ENCODE measurements at regions not wholly inside any gene's neighbourhood (a gene's known extent, or its start where the extent isn't known, plus 50 kb on each side); places are given as distances from the start of the nearest gene placed in this dataset.
A peak's percentile ranks its signal among the peaks of the same experiment; 100 is the strongest.

GRCh38 chr7:40996233-40996677 lies 706.6 kb downstream of the INHBA start:
- Histone ChIP-seq H3K27ac (ENCODE audit: low read depth, low read length) (no peak overlapping the region), H3K27me3 (ENCODE audit: insufficient read depth, low read length) (no peaks in the 10 kb centered on the region), H3K4me2 (ENCODE audit: insufficient read depth, low read length) (no peak overlapping the region), H3K36me3 (ENCODE audit: insufficient read depth, low read length) (no peaks in the 10 kb centered on the region), H3K79me2 (ENCODE audit: insufficient read depth, low read length) (no peaks in the 10 kb centered on the region), H3K9me3 (ENCODE audit: low read depth, low read length) (no peaks in the 10 kb centered on the region), H3K4me3 (ENCODE audit: insufficient read depth, low read length) (no peak overlapping the region), H3K4me1 (ENCODE audit: insufficient read depth, low read length) (no peaks in the 10 kb centered on the region), H4K20me1 (ENCODE audit: insufficient read depth, low read length) (no peaks in the 10 kb centered on the region), H2AFZ (ENCODE audit: low read length) (no peak overlapping the region)
- no peak for TF ChIP-seq CTCF (IDR thresholded peaks at IDR 0.05; ENCODE audit: extremely low read depth, low read depth, low read length)
- no peak for DNase-seq (ENCODE audit: insufficient read length, low spot score, missing footprints)

- Histone ChIP-seq H3K9me3 (ENCODE audit: low read depth, low read length) (no peaks in the 10 kb centered on the region), H3K79me2 (ENCODE audit: insufficient read depth, low read length) (no peaks in the 10 kb centered on the region), H2AFZ (ENCODE audit: low read length) (peak overlapping the region; percentile 26), H3K4me2 (ENCODE audit: insufficient read depth, low read length) (peak overlapping the region; percentile 21), H3K4me1 (ENCODE audit: insufficient read depth, low read length) (peaks cover 12% of the 10 kb centered on the region), H3K36me3 (ENCODE audit: insufficient read depth, low read length) (no peaks in the 10 kb centered on the region), H3K4me3 (ENCODE audit: insufficient read depth, low read length) (no peak overlapping the region), H4K20me1 (ENCODE audit: insufficient read depth, low read length) (no peaks in the 10 kb centered on the region), H3K27me3 (ENCODE audit: insufficient read depth, low read length) (no peaks in the 10 kb centered on the region), H3K27ac (ENCODE audit: low read depth, low read length) (peak overlapping the region; percentile 71)
- no peak for DNase-seq (ENCODE audit: insufficient read length, low spot score, missing footprints)
- TF ChIP-seq CTCF (IDR thresholded peaks at IDR 0.05; ENCODE audit: extremely low read depth, low read depth, low read length): no peak
These were observed 712.0 kb downstream of the INHBA start for GRCh38 chr7:40990841-40991240.

GRCh38 chr7:40987571-40987970 lies 715.3 kb downstream of the INHBA start:
- H3K27ac ChIP-seq (ENCODE audit: low read depth, low read length): peak overlapping the region; percentile 95
- no peak for DNase-seq (ENCODE audit: insufficient read length, low spot score, missing footprints)
- H3K9me3 ChIP-seq (ENCODE audit: low read depth, low read length): no peaks in the 10 kb centered on the region
- no peaks in the 10 kb centered on the region for H4K20me1 ChIP-seq (ENCODE audit: insufficient read depth, low read length)
- H3K4me2 ChIP-seq (ENCODE audit: insufficient read depth, low read length): no peak overlapping the region
- no peak overlapping the region for H3K4me3 ChIP-seq (ENCODE audit: insufficient read depth, low read length)
- H2AFZ ChIP-seq (ENCODE audit: low read length): no peak overlapping the region
- peaks cover 18% of the 10 kb centered on the region for H3K4me1 ChIP-seq (ENCODE audit: insufficient read depth, low read length)
- no peaks in the 10 kb centered on the region for H3K36me3 ChIP-seq (ENCODE audit: insufficient read depth, low read length)
- TF ChIP-seq CTCF (IDR thresholded peaks at IDR 0.05; ENCODE audit: extremely low read depth, low read depth, low read length): no peak
- H3K27me3 ChIP-seq (ENCODE audit: insufficient read depth, low read length): no peaks in the 10 kb centered on the region
- H3K79me2 ChIP-seq (ENCODE audit: insufficient read depth, low read length): no peaks in the 10 kb centered on the region

GRCh38 chr7:40986351-40986873 lies 716.5 kb downstream of the INHBA start:
- H3K27ac ChIP-seq (ENCODE audit: low read depth, low read length): peak overlapping the region; percentile 95

More at GRCh38 chr7:40986351-40986873, 716.5 kb downstream of the INHBA start:
- Histone ChIP-seq H2AFZ (ENCODE audit: low read length) (no peak overlapping the region), H3K36me3 (ENCODE audit: insufficient read depth, low read length) (no peaks in the 10 kb centered on the region), H4K20me1 (ENCODE audit: insufficient read depth, low read length) (no peaks in the 10 kb centered on the region), H3K4me3 (ENCODE audit: insufficient read depth, low read length) (no peak overlapping the region), H3K4me2 (ENCODE audit: insufficient read depth, low read length) (peak overlapping the region; percentile 64), H3K79me2 (ENCODE audit: insufficient read depth, low read length) (no peaks in the 10 kb centered on the region), H3K4me1 (ENCODE audit: insufficient read depth, low read length) (peaks cover 18% of the 10 kb centered on the region), H3K9me3 (ENCODE audit: low read depth, low read length) (no peaks in the 10 kb centered on the region), H3K27me3 (ENCODE audit: insufficient read depth, low read length) (no peaks in the 10 kb centered on the region)
- DNase-seq (ENCODE audit: insufficient read length, low spot score, missing footprints): peak; percentile 68
- no peak for TF ChIP-seq CTCF (IDR thresholded peaks at IDR 0.05; ENCODE audit: extremely low read depth, low read depth, low read length)

Measured in osteoblast (primary cell).